HG03135 (cell line): ENCODE measurements at regions not wholly inside any gene's neighbourhood (a gene's known extent, or its start where the extent isn't known, plus 50 kb on each side); places are given as distances from the start of the nearest gene placed in this dataset.
"Not testable (repeated sequence)": the region's sequence is repeated elsewhere in the genome, so short reads cannot be mapped to it uniquely, and the experiment has no call there.

Source experiments
- ATAC-seq: cut with Tn5 transposase; IDR thresholded peaks from one replicate; pipeline ENCODE4 v1.9.1; 2021; ENCODE audit warnings: mild to moderate bottlenecking, moderate library complexity; ENCODE audit not compliant: unreplicated experiment

GRCh38 chr16:16930309-16931000 lies 540.3 kb downstream of the XYLT1 start:
- ATAC-seq = no peak

DNA sequence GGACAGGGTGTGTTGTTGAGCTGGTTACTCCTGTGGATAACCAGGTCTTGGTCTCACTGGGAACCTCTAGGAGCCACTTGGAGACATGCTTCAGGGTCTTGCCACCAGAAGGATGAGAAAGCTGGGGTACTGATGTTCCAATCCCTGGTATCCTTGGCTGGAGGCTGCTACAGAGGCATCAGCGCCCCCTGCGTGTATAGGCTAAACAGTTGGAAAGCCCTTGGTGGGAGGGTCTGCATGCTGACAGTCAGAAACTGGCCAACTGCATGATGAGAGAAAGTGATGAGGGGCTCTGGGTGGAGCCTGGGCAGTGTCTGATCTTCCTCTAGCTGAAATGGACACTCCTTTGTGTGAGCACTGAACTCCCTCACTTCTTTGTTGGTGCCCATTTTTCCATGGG lies 536.9 kb downstream of the XYLT1 start:
- no peak for ATAC-seq

- ATAC-seq = no peak
Observed at GRCh38 chr16:16934660-16935059, 536.1 kb downstream of the XYLT1 start.

DNA sequence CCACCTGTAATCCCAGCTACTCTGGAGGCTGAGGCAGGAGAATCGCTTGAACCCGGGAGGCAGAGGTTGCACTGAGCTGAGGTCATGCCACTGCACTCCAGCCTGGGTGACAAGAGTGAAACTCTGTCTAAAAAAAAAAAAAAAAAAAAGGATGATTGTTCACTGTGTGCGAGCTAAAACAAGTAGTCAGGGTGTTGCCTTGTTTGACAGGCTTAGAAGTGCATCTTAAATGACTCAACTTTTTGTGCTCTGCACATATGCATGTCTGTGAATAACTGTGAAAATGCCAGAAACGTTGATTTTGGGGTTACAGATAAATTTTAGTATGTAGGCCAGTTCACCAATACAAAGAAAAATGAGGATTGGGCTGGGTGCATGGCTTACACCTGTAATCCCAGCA lies 534.9 kb downstream of the XYLT1 start:
- not testable (repeated sequence) for ATAC-seq

- no peak for ATAC-seq
Observed at GRCh38 chr16:16937576-16937975, 533.2 kb downstream of the XYLT1 start.

GRCh38 chr16:16938009-16938408 lies 532.8 kb downstream of the XYLT1 start:
- ATAC-seq = no peak

DNA sequence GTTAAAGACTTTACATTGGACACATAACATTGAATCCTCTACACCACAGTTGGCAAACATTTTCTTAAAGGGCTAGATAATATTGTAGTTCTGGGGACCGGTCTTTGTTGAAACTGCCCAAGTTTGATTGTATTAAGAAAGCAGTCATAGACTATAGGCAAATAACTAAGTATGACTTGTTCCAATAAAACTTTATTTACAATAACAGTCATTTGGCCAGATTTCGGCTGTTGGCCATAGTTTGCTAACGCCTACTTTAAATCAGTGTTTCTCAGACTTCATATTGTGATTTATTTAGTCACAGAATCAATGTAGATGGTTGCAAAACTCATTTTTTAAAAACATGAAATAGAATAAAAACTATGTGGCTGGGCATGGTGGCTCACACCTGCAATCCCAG lies 531.8 kb downstream of the XYLT1 start:
- ATAC-seq = no peak

DNA sequence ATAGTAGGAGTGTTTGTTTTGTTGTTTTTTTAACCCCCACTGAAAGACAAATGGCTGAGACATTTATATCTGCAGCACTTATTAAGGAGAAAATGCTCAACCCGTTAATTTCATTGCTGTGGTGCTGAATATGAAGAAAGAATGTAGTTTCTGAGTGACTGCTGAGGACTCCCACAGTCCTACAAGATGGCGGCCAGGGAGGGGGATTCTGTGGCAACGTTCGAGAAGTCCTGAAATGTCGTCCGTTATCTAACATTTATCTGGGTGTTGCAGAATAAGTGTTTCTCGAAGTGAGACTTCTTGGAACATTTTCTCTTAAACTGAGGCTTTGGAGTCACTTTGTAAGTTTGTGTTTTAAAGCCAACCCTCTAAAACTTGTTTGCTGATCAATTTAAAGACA lies 530.4 kb downstream of the XYLT1 start:
- ATAC-seq = no peak

DNA sequence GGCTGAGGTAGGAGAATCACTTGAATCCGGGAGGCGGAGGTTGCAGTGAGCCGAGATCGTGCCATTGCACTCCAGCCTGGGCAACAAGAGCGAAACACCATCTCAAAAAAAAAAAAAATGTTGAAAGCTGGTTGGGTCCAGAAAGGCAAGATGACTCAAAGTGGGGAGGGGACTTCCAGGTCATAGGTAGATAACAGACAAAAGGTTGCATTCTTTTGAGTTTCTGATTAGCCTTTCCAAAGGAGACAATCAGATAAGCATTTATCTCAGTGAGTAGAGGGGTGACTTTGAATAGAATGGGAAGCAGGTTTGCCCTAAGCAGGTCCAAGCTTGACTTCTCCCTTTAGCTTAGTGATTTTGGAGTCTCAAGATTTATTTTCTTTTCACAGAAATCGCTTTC lies 527.9 kb downstream of the XYLT1 start:
- not testable (repeated sequence) for ATAC-seq

DNA sequence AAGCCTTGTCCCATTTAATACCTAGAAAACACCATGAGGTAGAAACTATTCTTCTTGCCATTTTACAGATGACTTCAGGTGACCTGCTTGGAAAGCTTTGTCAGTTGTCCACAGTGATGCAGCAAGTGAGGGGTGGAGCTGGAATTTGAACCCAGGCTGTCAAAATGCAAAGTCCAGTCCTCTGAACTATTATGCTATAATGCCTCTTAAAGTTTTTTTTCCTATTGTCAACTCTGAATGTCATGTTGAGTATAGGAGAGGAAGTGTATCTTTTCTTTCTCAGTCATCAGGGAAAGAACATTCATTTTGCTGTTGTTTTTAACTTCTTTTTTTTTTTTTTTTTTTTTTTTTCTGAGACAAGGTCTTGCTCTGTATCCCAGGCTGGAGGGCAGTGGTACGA lies 525.6 kb downstream of the XYLT1 start:
- ATAC-seq = no peak

DNA sequence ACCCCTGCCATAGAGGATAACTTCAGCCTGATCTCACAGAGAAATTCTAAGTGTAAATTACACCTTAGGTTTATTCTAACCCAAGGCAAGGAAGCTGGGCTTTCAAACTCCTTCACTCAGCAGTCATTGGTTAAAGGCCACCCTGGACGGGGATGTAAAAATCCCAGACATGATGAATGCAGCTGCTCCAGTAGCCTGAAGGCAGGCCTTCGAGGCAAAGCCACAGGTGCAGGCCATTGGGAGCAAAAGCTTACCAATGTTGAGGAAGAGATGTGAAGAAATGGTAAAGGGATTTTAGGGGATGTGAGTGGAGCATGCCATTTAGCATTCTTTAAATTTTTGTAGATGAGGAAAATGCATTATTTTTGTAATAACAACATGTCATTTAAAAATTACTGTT lies 514.4 kb downstream of the XYLT1 start:
- ATAC-seq = no peak

- no peak for ATAC-seq
Observed at GRCh38 chr16:16960785-16961184, 510.0 kb downstream of the XYLT1 start.

DNA sequence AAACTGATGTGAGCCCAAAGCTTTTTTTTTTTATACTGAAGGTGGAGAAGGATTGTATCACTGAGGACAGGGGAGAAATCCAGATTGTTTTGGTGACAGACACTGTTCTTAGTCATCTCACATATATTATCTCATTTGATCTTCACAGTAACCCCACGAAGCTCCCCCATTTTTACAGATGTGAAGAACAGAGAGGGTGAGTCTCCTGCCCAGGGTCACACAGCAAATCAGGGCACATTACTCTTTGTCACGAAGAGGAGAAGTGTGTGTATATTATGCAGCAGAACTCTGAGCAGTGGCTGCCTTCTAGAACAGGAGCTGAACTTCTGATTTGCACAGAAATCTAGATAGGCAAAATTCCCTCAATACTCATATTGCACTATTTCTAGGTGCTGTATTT lies 504.3 kb downstream of the XYLT1 start:
- ATAC-seq = no peak

GRCh38 chr16:16971042-16971441 lies 499.7 kb downstream of the XYLT1 start:
- no peak for ATAC-seq

GRCh38 chr16:16972831-16973230 lies 497.9 kb downstream of the XYLT1 start:
- no peak for ATAC-seq

- no peak for ATAC-seq
Observed at GRCh38 chr16:16973707-16974591, 496.8 kb downstream of the XYLT1 start.

GRCh38 chr16:16982614-16983013 lies 488.1 kb downstream of the XYLT1 start:
- no peak for ATAC-seq

DNA sequence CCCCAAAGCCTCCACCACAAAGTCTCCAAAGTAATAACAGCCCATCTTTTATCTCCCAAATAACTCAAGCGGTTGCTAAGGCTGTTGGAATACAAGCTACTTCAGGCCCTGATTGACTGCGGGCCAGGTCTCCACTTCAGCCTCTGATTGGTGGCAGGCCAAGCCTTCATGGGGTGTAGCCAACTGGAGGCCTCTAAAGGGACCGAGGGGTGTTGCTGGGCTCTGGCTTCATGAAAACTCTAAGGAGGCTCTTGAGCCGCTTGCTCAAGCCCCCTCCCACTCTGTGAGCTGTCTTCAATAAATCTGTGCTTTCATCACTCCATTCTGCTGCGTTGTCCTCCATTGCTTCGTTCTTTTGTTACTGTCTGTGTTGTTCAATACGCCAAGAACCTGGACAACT lies 487.2 kb downstream of the XYLT1 start:
- no peak for ATAC-seq

DNA sequence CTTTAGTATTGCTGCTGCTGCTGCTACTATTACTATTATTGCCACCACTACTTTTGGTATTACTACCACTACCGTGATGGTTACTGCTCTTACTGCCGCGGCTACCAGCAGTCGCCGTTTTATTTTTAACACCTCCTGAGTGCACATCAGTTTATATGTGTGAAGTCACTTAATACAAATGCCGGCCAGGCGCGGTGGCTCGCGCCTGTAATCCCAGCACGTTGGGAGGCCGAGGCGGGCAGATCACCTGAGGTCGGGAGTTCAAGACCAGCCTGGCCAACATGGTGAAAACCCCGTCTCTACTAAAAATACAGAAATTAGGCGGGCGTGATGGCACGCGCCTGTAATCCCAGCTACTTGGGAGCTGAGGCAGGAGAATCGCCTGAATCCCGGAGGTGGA lies 486.7 kb downstream of the XYLT1 start:
- not testable (repeated sequence) for ATAC-seq

- no peak for ATAC-seq
Observed at GRCh38 chr16:16985707-16986106, 485.1 kb downstream of the XYLT1 start.

- no peak for ATAC-seq
Observed at GRCh38 chr16:16988963-16989362, 481.8 kb downstream of the XYLT1 start.

DNA sequence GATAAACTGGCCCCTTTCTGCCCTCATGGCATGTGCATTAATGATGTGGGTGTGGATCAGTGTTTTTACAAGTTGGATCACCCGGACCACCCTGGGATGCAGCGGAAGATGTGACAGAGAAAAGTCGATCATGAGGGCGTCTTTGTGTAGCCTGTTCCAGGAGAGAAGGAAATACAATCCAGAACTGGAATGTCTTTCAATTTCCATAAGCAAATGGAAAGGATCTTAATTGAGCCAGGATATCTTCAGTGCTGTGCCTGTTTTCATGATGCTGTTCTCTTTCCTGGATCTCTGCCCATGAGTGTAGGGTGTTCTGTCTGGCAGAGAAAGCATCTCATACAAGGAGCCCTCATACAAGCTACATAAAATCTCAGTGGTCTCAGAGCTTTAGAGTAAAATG lies 481.4 kb downstream of the XYLT1 start:
- no peak for ATAC-seq
